ENCODE measurements at regions not wholly inside any gene's neighbourhood (a gene's known extent, or its start where the extent isn't known, plus 50 kb on each side); places are given as distances from the start of the nearest gene placed in this dataset.

- Histone ChIP-seq H3K14ac (ENCODE audit: low read length) (no peak overlapping the region), H3K4me1 (ENCODE audit: control insufficient read depth in 1 of 2, insufficient read depth in 2 of 2, low read length in 2 of 2) (no peaks in the 10 kb centered on the region), H4K12ac (ENCODE audit: low read depth, low read length) (no peak overlapping the region), H2BK120ac (ENCODE audit: insufficient read depth, low read length, poor library complexity) (no peak overlapping the region), H3K4me3 (ENCODE audit: low read depth, low read length) (no peak overlapping the region), H3K23ac (ENCODE audit: low read length) (no peak overlapping the region), H3K36me3 (ENCODE audit: control insufficient read depth in 1 of 2, insufficient read depth in 2 of 2, low read length in 2 of 2) (no peaks in the 10 kb centered on the region), H3K27me3 (ENCODE audit: insufficient read depth, low read length) (no peaks in the 10 kb centered on the region), H2BK12ac (ENCODE audit: low read length) (no peak overlapping the region), H3K27ac (ENCODE audit: low read depth, low read length) (no peak overlapping the region), H2AFZ (ENCODE audit: insufficient read depth, low read length, poor library complexity) (no peak overlapping the region), H3K79me1 (ENCODE audit: low read length) (no peaks in the 10 kb centered on the region), H3K9ac (ENCODE audit: low read length) (no peak overlapping the region), H3K4ac (ENCODE audit: low read depth, low read length) (no peak overlapping the region), H3K79me2 (ENCODE audit: control insufficient read depth, insufficient read depth, low read length, poor library complexity) (no peaks in the 10 kb centered on the region), H4K8ac (ENCODE audit: low read depth, low read length) (no peak overlapping the region), H3K4me2 (ENCODE audit: low read length) (no peak overlapping the region), H2BK5ac (ENCODE audit: low read depth, low read length, poor library complexity) (no peak overlapping the region), H2AK5ac (ENCODE audit: low read length) (no peak overlapping the region), H3K9me3 (ENCODE audit: insufficient read depth, low read depth, low read length) (no peaks in the 10 kb centered on the region), H3K18ac (ENCODE audit: low read length) (no peak overlapping the region), H4K91ac (ENCODE audit: low read depth, low read length) (no peak overlapping the region)
- no CpG with 5 or more reads among the region's 2 CpGs for WGBS (ENCODE audit: extremely low coverage, insufficient coverage, insufficient read length)
- peak in 1 of 2 donors; percentile 53 for DNase-seq
Observed at GRCh38 chr15:93703092-93703739, 528.1 kb upstream of the MCTP2 start.

GRCh38 chr15:93700051-93700450 lies 531.3 kb upstream of the MCTP2 start:
- H2AK5ac ChIP-seq (ENCODE audit: low read length), result no peak overlapping the region
- H3K18ac ChIP-seq (ENCODE audit: low read length), result no peak overlapping the region
- no peak overlapping the region for H3K4ac ChIP-seq (ENCODE audit: low read depth, low read length)
- no peaks in the 10 kb centered on the region for H3K79me2 ChIP-seq (ENCODE audit: control insufficient read depth, insufficient read depth, low read length, poor library complexity)
- H3K4me2 ChIP-seq (ENCODE audit: low read length), result no peak overlapping the region
- no peak overlapping the region for H3K23ac ChIP-seq (ENCODE audit: low read length)
- H2AFZ ChIP-seq (ENCODE audit: insufficient read depth, low read length, poor library complexity), result no peak overlapping the region
- H2BK5ac ChIP-seq (ENCODE audit: low read depth, low read length, poor library complexity), result no peak overlapping the region
- H3K14ac ChIP-seq (ENCODE audit: low read length), result no peak overlapping the region
- no peaks in the 10 kb centered on the region for H3K4me1 ChIP-seq (ENCODE audit: control insufficient read depth in 1 of 2, insufficient read depth in 2 of 2, low read length in 2 of 2)
- no peak overlapping the region for H2BK12ac ChIP-seq (ENCODE audit: low read length)
- DNase-seq, result no peak
- WGBS (ENCODE audit: extremely low coverage, insufficient coverage, insufficient read length), result no CpG with 5 or more reads among the region's 1 CpG
- no peaks in the 10 kb centered on the region for H3K79me1 ChIP-seq (ENCODE audit: low read length)
- H4K91ac ChIP-seq (ENCODE audit: low read depth, low read length), result no peak overlapping the region
- H2BK120ac ChIP-seq (ENCODE audit: insufficient read depth, low read length, poor library complexity), result no peak overlapping the region
- H3K27ac ChIP-seq (ENCODE audit: low read depth, low read length), result no peak overlapping the region
- H4K8ac ChIP-seq (ENCODE audit: low read depth, low read length), result no peak overlapping the region
- H3K4me3 ChIP-seq (ENCODE audit: low read depth, low read length), result no peak overlapping the region
- no peak overlapping the region for H4K12ac ChIP-seq (ENCODE audit: low read depth, low read length)
- H3K27me3 ChIP-seq (ENCODE audit: insufficient read depth, low read length), result no peaks in the 10 kb centered on the region
- H3K9me3 ChIP-seq (ENCODE audit: insufficient read depth, low read depth, low read length), result no peaks in the 10 kb centered on the region
- H3K9ac ChIP-seq (ENCODE audit: low read length), result no peak overlapping the region
- H3K36me3 ChIP-seq (ENCODE audit: control insufficient read depth in 1 of 2, insufficient read depth in 2 of 2, low read length in 2 of 2), result no peaks in the 10 kb centered on the region

- no peak for DNase-seq
- Histone ChIP-seq H4K91ac (ENCODE audit: low read depth, low read length) (no peak overlapping the region), H3K4ac (ENCODE audit: low read depth, low read length) (no peak overlapping the region), H3K36me3 (ENCODE audit: control insufficient read depth in 1 of 2, insufficient read depth in 2 of 2, low read length in 2 of 2) (no peaks in the 10 kb centered on the region), H3K27me3 (ENCODE audit: insufficient read depth, low read length) (no peaks in the 10 kb centered on the region), H4K12ac (ENCODE audit: low read depth, low read length) (no peak overlapping the region), H3K79me1 (ENCODE audit: low read length) (no peaks in the 10 kb centered on the region), H3K4me3 (ENCODE audit: low read depth, low read length) (no peak overlapping the region), H3K9me3 (ENCODE audit: insufficient read depth, low read depth, low read length) (no peaks in the 10 kb centered on the region), H3K4me2 (ENCODE audit: low read length) (no peak overlapping the region), H3K14ac (ENCODE audit: low read length) (no peak overlapping the region), H4K8ac (ENCODE audit: low read depth, low read length) (no peak overlapping the region), H3K4me1 (ENCODE audit: control insufficient read depth in 1 of 2, insufficient read depth in 2 of 2, low read length in 2 of 2) (no peaks in the 10 kb centered on the region), H2AFZ (ENCODE audit: insufficient read depth, low read length, poor library complexity) (no peak overlapping the region), H3K9ac (ENCODE audit: low read length) (no peak overlapping the region), H2BK5ac (ENCODE audit: low read depth, low read length, poor library complexity) (no peak overlapping the region), H3K27ac (ENCODE audit: low read depth, low read length) (no peak overlapping the region), H2BK12ac (ENCODE audit: low read length) (no peak overlapping the region), H2BK120ac (ENCODE audit: insufficient read depth, low read length, poor library complexity) (no peak overlapping the region), H3K23ac (ENCODE audit: low read length) (no peak overlapping the region), H2AK5ac (ENCODE audit: low read length) (no peak overlapping the region), H3K18ac (ENCODE audit: low read length) (no peak overlapping the region), H3K79me2 (ENCODE audit: control insufficient read depth, insufficient read depth, low read length, poor library complexity) (no peaks in the 10 kb centered on the region)
- no CpG with 5 or more reads among the region's 2 CpGs for WGBS (ENCODE audit: extremely low coverage, insufficient coverage, insufficient read length)
Observed at GRCh38 chr15:93694033-93694432, 537.3 kb upstream of the MCTP2 start.

- no peak for DNase-seq
- Histone ChIP-seq H2BK12ac (ENCODE audit: low read length) (no peak overlapping the region), H3K27ac (ENCODE audit: low read depth, low read length) (no peak overlapping the region), H4K91ac (ENCODE audit: low read depth, low read length) (no peak overlapping the region), H3K9me3 (ENCODE audit: insufficient read depth, low read depth, low read length) (peaks cover 10% of the 10 kb centered on the region), H3K23ac (ENCODE audit: low read length) (no peak overlapping the region), H2AK5ac (ENCODE audit: low read length) (no peak overlapping the region), H3K79me2 (ENCODE audit: control insufficient read depth, insufficient read depth, low read length, poor library complexity) (no peaks in the 10 kb centered on the region), H3K27me3 (ENCODE audit: insufficient read depth, low read length) (no peaks in the 10 kb centered on the region), H3K14ac (ENCODE audit: low read length) (no peak overlapping the region), H4K8ac (ENCODE audit: low read depth, low read length) (no peak overlapping the region), H3K4ac (ENCODE audit: low read depth, low read length) (no peak overlapping the region), H2BK120ac (ENCODE audit: insufficient read depth, low read length, poor library complexity) (no peak overlapping the region), H3K18ac (ENCODE audit: low read length) (no peak overlapping the region), H3K4me3 (ENCODE audit: low read depth, low read length) (no peak overlapping the region), H3K4me1 (ENCODE audit: control insufficient read depth in 1 of 2, insufficient read depth in 2 of 2, low read length in 2 of 2) (no peaks in the 10 kb centered on the region), H3K79me1 (ENCODE audit: low read length) (no peaks in the 10 kb centered on the region), H3K36me3 (ENCODE audit: control insufficient read depth in 1 of 2, insufficient read depth in 2 of 2, low read length in 2 of 2) (no peaks in the 10 kb centered on the region), H2BK5ac (ENCODE audit: low read depth, low read length, poor library complexity) (no peak overlapping the region), H2AFZ (ENCODE audit: insufficient read depth, low read length, poor library complexity) (no peak overlapping the region), H4K12ac (ENCODE audit: low read depth, low read length) (no peak overlapping the region), H3K4me2 (ENCODE audit: low read length) (no peak overlapping the region), H3K9ac (ENCODE audit: low read length) (no peak overlapping the region)
- WGBS (ENCODE audit: extremely low coverage, insufficient coverage, insufficient read length), result no CpG with 5 or more reads among the region's 1 CpG
Observed at GRCh38 chr15:93683651-93684050, 547.7 kb upstream of the MCTP2 start.

Data from trophoblast cell (in vitro differentiated cells and primary cell).